ENCODE measurements at regions not wholly inside any gene's neighbourhood (a gene's known extent, or its start where the extent isn't known, plus 50 kb on each side); places are given as distances from the start of the nearest gene placed in this dataset.

- no peak overlapping the region for H3K4me3 ChIP-seq (ENCODE audit: low read depth in 2 of 2, low read length in 1 of 2)
- no peaks in the 10 kb centered on the region for H3K9me2 ChIP-seq
- no peaks in the 10 kb centered on the region for H3K9me3 ChIP-seq
- no peaks in the 10 kb centered on the region for H3K79me2 ChIP-seq (ENCODE audit: insufficient read depth)
- H3K27ac ChIP-seq (ENCODE audit: low read depth in 2 of 2, low read length in 1 of 2), result no peak overlapping the region
- no peaks in the 10 kb centered on the region for H3K4me1 ChIP-seq (ENCODE audit: control insufficient read depth in 1 of 2, insufficient read depth in 2 of 2, low read depth in 1 of 2, low read length in 1 of 2)
- no peaks in the 10 kb centered on the region for H3K36me3 ChIP-seq (replicated peaks in 1 of 2; ENCODE audit: control insufficient read depth in 1 of 2, insufficient read depth in 2 of 2, low read length in 1 of 2)
- no peaks in the 10 kb centered on the region for H3K27me3 ChIP-seq (ENCODE audit: insufficient read depth)
- no peaks in the 10 kb centered on the region for H3F3A ChIP-seq (replicated peaks; ENCODE audit: insufficient read depth)
- H4K20me1 ChIP-seq (ENCODE audit: insufficient read depth), result no peaks in the 10 kb centered on the region
- WGBS (ENCODE audit: low lambda C conversion rate), result 14% methylated on average over 7 of the region's 7 CpGs
- TF ChIP-seq ZBTB33 (IDR thresholded peaks at IDR 0.05; ENCODE audit: borderline replicate concordance, low read depth) (no peak), CHD2 (IDR thresholded peaks at IDR 0.05; ENCODE audit: low read length, partially characterized antibody) (no peak), SIN3A (IDR thresholded peaks at IDR 0.05; ENCODE audit: borderline replicate concordance, low read depth, low read length) (no peak), NRF1 (IDR thresholded peaks at IDR 0.05; ENCODE audit: low read depth, low read length) (no peak), FOSL2 (IDR thresholded peaks at IDR 0.05; ENCODE audit: borderline replicate concordance, low read depth) (no peak), EZH2phosphoT487 (IDR thresholded peaks at IDR 0.05; ENCODE audit: borderline replicate concordance, low read depth) (no peak)
- H3K9ac ChIP-seq, result no peak overlapping the region
- H3K4me2 ChIP-seq, result no peak overlapping the region
- H2AFZ ChIP-seq (ENCODE audit: low read depth), result no peak overlapping the region
- ChIA-PET CTCF (no interaction called here), POLR2A (no interaction called here)
- no peak for DNase-seq
Measured at GRCh38 chr17:12472252-12473173, 193.2 kb upstream of the MYOCD start.

GRCh38 chr17:12478311-12478710 is 187.4 kb upstream of the MYOCD start:
- H3K4me1 ChIP-seq (ENCODE audit: control insufficient read depth in 1 of 2, insufficient read depth in 2 of 2, low read depth in 1 of 2, low read length in 1 of 2), result no peaks in the 10 kb centered on the region
- TF ChIP-seq NRF1 (IDR thresholded peaks at IDR 0.05; ENCODE audit: low read depth, low read length), result no peak

GRCh38 chr17:12485361-12485906 is 180.3 kb upstream of the MYOCD start:
- Histone ChIP-seq H3K4me3 (ENCODE audit: low read depth in 2 of 2, low read length in 1 of 2) (no peak overlapping the region), H3K36me3 (replicated peaks in 1 of 2; ENCODE audit: control insufficient read depth in 1 of 2, insufficient read depth in 2 of 2, low read length in 1 of 2) (no peaks in the 10 kb centered on the region), H3K27me3 (ENCODE audit: insufficient read depth) (no peaks in the 10 kb centered on the region), H3K9me2 (no peaks in the 10 kb centered on the region), H3F3A (replicated peaks; ENCODE audit: insufficient read depth) (no peaks in the 10 kb centered on the region), H3K9me3 (no peaks in the 10 kb centered on the region), H4K20me1 (ENCODE audit: insufficient read depth) (no peaks in the 10 kb centered on the region), H2AFZ (ENCODE audit: low read depth) (no peak overlapping the region), H3K27ac (ENCODE audit: low read depth in 2 of 2, low read length in 1 of 2) (no peak overlapping the region), H3K4me2 (no peak overlapping the region), H3K4me1 (ENCODE audit: control insufficient read depth in 1 of 2, insufficient read depth in 2 of 2, low read depth in 1 of 2, low read length in 1 of 2) (no peaks in the 10 kb centered on the region), H3K9ac (no peak overlapping the region), H3K79me2 (ENCODE audit: insufficient read depth) (no peaks in the 10 kb centered on the region)
- DNase-seq, result no peak
- ChIA-PET POLR2A (no interaction called here), CTCF (no interaction called here)
- WGBS (ENCODE audit: low lambda C conversion rate), result 8% methylated on average over 4 of the region's 4 CpGs
- TF ChIP-seq RFX5 (IDR thresholded peaks at IDR 0.05; ENCODE audit: low read length) (no peak), EP300 (IDR thresholded peaks at IDR 0.05; ENCODE audit: borderline replicate concordance in 1 of 2, low read depth in 1 of 2, low read length in 1 of 2) (no peak), TCF12 (IDR thresholded peaks at IDR 0.05) (no peak), CTCF (IDR thresholded peaks at IDR 0.05) (no peak), MXI1 (IDR thresholded peaks at IDR 0.05; ENCODE audit: low read depth, low read length) (no peak), GABPA (IDR thresholded peaks at IDR 0.05; ENCODE audit: low read depth) (no peak), FOXM1 (IDR thresholded peaks at IDR 0.05; ENCODE audit: low read depth) (no peak), NRF1 (IDR thresholded peaks at IDR 0.05; ENCODE audit: low read depth, low read length) (no peak), CHD2 (IDR thresholded peaks at IDR 0.05; ENCODE audit: low read length, partially characterized antibody) (no peak), ELF1 (IDR thresholded peaks at IDR 0.05) (no peak), JUND (IDR thresholded peaks at IDR 0.05) (no peak), RAD21 (IDR thresholded peaks at IDR 0.05; ENCODE audit: low read length) (no peak), YY1 (IDR thresholded peaks at IDR 0.05; ENCODE audit: low read depth) (no peak)

More at GRCh38 chr17:12478311-12478710, 187.4 kb upstream of the MYOCD start:
- H3F3A ChIP-seq (replicated peaks; ENCODE audit: insufficient read depth), result no peaks in the 10 kb centered on the region
- no peak overlapping the region for H2AFZ ChIP-seq (ENCODE audit: low read depth)
- no peak for DNase-seq
- CTCF ChIA-PET, result no interaction called here
- H3K4me3 ChIP-seq (ENCODE audit: low read depth in 2 of 2, low read length in 1 of 2), result no peak overlapping the region
- H3K4me2 ChIP-seq, result no peak overlapping the region
- no peak overlapping the region for H3K27ac ChIP-seq (ENCODE audit: low read depth in 2 of 2, low read length in 1 of 2)
- no peaks in the 10 kb centered on the region for H4K20me1 ChIP-seq (ENCODE audit: insufficient read depth)
- H3K27me3 ChIP-seq (ENCODE audit: insufficient read depth), result no peaks in the 10 kb centered on the region
- 32% methylated on average over 7 of the region's 7 CpGs for WGBS (ENCODE audit: low lambda C conversion rate)
- H3K79me2 ChIP-seq (ENCODE audit: insufficient read depth), result no peaks in the 10 kb centered on the region
- no peaks in the 10 kb centered on the region for H3K9me3 ChIP-seq
- no peak overlapping the region for H3K9ac ChIP-seq
- no peaks in the 10 kb centered on the region for H3K36me3 ChIP-seq (replicated peaks in 1 of 2; ENCODE audit: control insufficient read depth in 1 of 2, insufficient read depth in 2 of 2, low read length in 1 of 2)
- no peaks in the 10 kb centered on the region for H3K9me2 ChIP-seq
- POLR2A ChIA-PET, result no interaction called here

Measured in SK-N-SH (cell line).